ENCODE measurements at regions not wholly inside any gene's neighbourhood (a gene's known extent, or its start where the extent isn't known, plus 50 kb on each side); places are given as distances from the start of the nearest gene placed in this dataset.

DNA sequence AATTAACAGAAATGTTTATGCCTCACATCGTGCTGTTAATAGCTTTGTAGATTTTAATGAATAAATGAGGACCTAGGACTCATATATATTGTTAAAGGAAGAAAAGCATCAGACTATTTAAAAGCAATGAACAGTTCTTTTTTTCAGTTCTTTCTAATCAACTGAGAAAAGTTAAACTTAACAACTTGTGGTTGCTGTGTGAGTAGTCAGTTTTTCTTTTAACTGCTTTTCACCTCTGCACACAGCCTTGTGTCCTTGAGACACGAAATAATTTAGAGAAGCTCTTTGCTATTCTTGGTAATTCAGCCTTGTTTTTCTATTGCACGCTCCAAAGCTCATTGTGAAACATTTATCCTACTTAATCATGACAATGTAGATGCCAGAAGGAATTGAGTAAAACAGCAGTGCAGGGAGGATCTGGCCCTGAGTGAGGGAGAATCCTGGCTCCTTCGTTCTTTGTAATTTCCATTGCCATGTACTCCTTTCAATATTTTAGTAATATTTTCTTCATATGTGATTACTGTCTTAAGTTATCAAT lies 499.0 kb downstream of the PYDC2 start:
- intact Hi-C loops (cut with DNase I; ENCODE audit: low total_unique reads) = no loop called here

DNA sequence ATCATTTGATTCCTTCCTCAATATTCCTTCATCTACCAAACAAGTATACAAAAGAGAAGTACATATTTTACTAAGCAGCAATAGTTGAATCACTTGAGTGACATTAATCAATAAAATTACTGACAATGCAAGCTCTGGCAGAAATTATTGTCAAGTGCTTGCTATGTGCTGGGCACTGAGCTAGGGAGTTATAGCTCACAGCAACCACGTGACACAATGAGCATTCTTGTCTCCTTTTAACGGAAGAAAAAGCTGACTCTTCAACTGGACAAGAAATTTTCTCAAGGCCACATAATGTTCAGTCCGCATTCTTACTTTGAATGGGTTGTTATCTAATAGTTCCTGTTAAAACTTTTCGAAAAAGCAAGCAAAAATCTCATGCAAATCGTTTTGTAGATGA lies 500.1 kb downstream of the PYDC2 start:
- no peak overlapping the region for H3K27ac ChIP-seq
- no peaks in the 10 kb centered on the region for H3K36me3 ChIP-seq
- no peak for TF ChIP-seq EP300 (IDR thresholded peaks at IDR 0.05)
- no peak for DNase-seq
- WGBS, 5 donors = 45 to 59% (median 52%) methylated on average over 5 of the region's 5 CpGs
- H3K4me1 ChIP-seq = no peaks in the 10 kb centered on the region
- H3K9me3 ChIP-seq = no peaks in the 10 kb centered on the region
- no peak overlapping the region for H3K4me3 ChIP-seq
- no peaks in the 10 kb centered on the region for H3K27me3 ChIP-seq
- intact Hi-C loops (cut with DNase I; ENCODE audit: low total_unique reads) = no loop called here

More for the DNA sequence above, 499.0 kb downstream of the PYDC2 start:
- Histone ChIP-seq H3K27me3 (no peaks in the 10 kb centered on the region), H3K36me3 (no peaks in the 10 kb centered on the region), H3K9me3 (no peaks in the 10 kb centered on the region), H3K4me1 (no peaks in the 10 kb centered on the region), H3K4me3 (no peak overlapping the region), H3K27ac (no peak overlapping the region)
- no peak for TF ChIP-seq POLR2A (IDR thresholded peaks at IDR 0.05)
- no peak for TF ChIP-seq POLR2AphosphoS5 (IDR thresholded peaks at IDR 0.05)
- TF ChIP-seq EP300 (IDR thresholded peaks at IDR 0.05) = no peak
- TF ChIP-seq, protein P1, sequence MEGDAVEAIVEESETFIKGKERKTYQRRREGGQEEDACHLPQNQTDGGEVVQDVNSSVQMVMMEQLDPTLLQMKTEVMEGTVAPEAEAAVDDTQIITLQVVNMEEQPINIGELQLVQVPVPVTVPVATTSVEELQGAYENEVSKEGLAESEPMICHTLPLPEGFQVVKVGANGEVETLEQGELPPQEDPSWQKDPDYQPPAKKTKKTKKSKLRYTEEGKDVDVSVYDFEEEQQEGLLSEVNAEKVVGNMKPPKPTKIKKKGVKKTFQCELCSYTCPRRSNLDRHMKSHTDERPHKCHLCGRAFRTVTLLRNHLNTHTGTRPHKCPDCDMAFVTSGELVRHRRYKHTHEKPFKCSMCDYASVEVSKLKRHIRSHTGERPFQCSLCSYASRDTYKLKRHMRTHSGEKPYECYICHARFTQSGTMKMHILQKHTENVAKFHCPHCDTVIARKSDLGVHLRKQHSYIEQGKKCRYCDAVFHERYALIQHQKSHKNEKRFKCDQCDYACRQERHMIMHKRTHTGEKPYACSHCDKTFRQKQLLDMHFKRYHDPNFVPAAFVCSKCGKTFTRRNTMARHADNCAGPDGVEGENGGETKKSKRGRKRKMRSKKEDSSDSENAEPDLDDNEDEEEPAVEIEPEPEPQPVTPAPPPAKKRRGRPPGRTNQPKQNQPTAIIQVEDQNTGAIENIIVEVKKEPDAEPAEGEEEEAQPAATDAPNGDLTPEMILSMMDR (IDR thresholded peaks at IDR 0.05) = no peak
- 42 to 60% (median 57%) methylated on average over 4 of the region's 4 CpGs for WGBS, 5 donors
- DNase-seq = no peak

DNA sequence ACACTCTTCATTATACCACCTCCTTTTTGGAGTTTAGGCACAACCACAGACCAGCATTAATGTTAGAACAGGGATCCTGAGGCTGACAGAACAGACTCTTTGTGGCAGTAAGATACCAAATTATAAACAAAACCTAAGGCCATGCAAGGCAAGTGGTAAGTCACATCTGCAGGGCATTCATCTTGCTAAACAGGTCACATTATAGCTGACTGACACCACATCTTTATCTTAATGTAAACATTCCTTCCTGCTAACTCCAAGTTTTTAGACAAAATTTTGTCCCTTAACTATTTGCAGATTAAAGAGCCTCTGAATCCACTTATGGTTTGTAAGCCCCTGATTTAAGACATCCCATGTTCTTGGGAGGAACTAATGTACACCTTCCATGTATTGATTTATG lies 500.6 kb downstream of the PYDC2 start:
- H3K27ac ChIP-seq = no peak overlapping the region
- H3K36me3 ChIP-seq = no peaks in the 10 kb centered on the region
- TF ChIP-seq, protein P1 (IDR thresholded peaks at IDR 0.05) = no peak
- TF ChIP-seq EP300 (IDR thresholded peaks at IDR 0.05) = no peak
- no peak for TF ChIP-seq POLR2AphosphoS5 (IDR thresholded peaks at IDR 0.05)
- no peak for TF ChIP-seq POLR2A (IDR thresholded peaks at IDR 0.05)
- no peak overlapping the region for H3K4me3 ChIP-seq
- no peak for DNase-seq
- no peaks in the 10 kb centered on the region for H3K27me3 ChIP-seq
- H3K9me3 ChIP-seq = no peaks in the 10 kb centered on the region
- no peaks in the 10 kb centered on the region for H3K4me1 ChIP-seq
- intact Hi-C loops (cut with DNase I; ENCODE audit: low total_unique reads) = no loop called here

DNA sequence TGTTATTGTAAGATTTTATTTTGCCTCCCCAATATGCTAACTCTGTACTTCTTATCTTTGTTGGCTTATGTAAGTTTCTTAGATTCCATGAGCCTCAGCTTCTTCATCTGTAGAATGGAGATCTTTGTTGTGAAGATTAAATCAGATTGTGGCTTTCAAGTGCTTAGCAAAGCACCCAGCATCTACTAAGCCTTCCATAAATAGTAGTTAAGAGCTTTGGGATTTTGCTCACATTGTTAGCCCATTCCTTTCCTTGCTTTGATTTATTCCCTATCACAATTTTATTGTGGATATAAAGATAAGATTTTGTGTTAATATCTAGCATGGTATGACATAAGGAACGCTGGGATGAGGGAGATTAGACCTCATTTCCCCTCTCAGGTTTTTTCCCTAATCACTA lies 501.4 kb downstream of the PYDC2 start:
- intact Hi-C loops (cut with DNase I; ENCODE audit: low total_unique reads) = no loop called here
- Histone ChIP-seq H3K4me1 (no peaks in the 10 kb centered on the region), H3K36me3 (no peaks in the 10 kb centered on the region), H3K9me3 (no peaks in the 10 kb centered on the region), H3K27me3 (no peaks in the 10 kb centered on the region), H3K27ac (no peak overlapping the region), H3K4me3 (no peak overlapping the region)
- no peak for DNase-seq
- TF ChIP-seq EP300 (IDR thresholded peaks at IDR 0.05) = no peak
- TF ChIP-seq POLR2A (IDR thresholded peaks at IDR 0.05) = no peak
- TF ChIP-seq, protein P1 (IDR thresholded peaks at IDR 0.05) = no peak
- whole genome bisulfite sequencing, 5 donors = 21 to 41% (median 31%) methylated on average over 1 of the region's 1 CpG

- Histone ChIP-seq H3K9me3 (no peaks in the 10 kb centered on the region), H3K4me3 (no peak overlapping the region), H3K36me3 (no peaks in the 10 kb centered on the region), H3K27ac (no peak overlapping the region), H3K27me3 (no peaks in the 10 kb centered on the region), H3K4me1 (no peaks in the 10 kb centered on the region)
- DNase-seq = no peak
- TF ChIP-seq EP300 (IDR thresholded peaks at IDR 0.05) (no peak), POLR2A (IDR thresholded peaks at IDR 0.05) (no peak), POLR2AphosphoS5 (IDR thresholded peaks at IDR 0.05) (no peak)
- TF ChIP-seq, protein P1 (IDR thresholded peaks at IDR 0.05) = no peak
- 68 to 87% (median 80%) methylated on average over 3 of the region's 3 CpGs for WGBS, 5 donors
- intact Hi-C loops (cut with DNase I; ENCODE audit: low total_unique reads) = no loop called here
These were observed 502.2 kb downstream of the PYDC2 start for GRCh38 chr3:191963182-191963581.

All from stomach (tissue), 8 donors.